SK-N-MC (cell line): ENCODE measurements at regions not wholly inside any gene's neighbourhood (a gene's known extent, or its start where the extent isn't known, plus 50 kb on each side); places are given as distances from the start of the nearest gene placed in this dataset.
"Not testable (repeated sequence)": the region's sequence is repeated elsewhere in the genome, so short reads cannot be mapped to it uniquely, and the experiment has no call there.

Experiments used
- DNase-seq: peaks from one replicate; pipeline ENCODE4 v3.0.0-alpha.2; 2011; ENCODE audit warnings: low read depth, low spot score
- H3K27ac ChIP-seq: fragments of 200-600 bp; sonication (generic); 2 replicates; pipeline ENCODE4 v1.5.1; 2016; ENCODE audit warnings: mixed run types
- H3K36me3 ChIP-seq: fragments of 200-600 bp; sonication (generic); 2 replicates; pipeline ENCODE4 v1.6.1; 2017; ENCODE audit warnings: antibody characterized with exemption, low read length, mixed read lengths; ENCODE audit not compliant: insufficient read depth
- H3K4me3 ChIP-seq: fragments of 200-600 bp; sonication (generic); 2 replicates; pipeline ENCODE4 v1.5.1; 2016
- H3K9ac ChIP-seq: fragments of 200-600 bp; sonication (generic); 2 replicates; pipeline ENCODE4 v1.8.0; 2017; ENCODE audit warnings: mixed run types, mixed read lengths; ENCODE audit not compliant: insufficient read length
- H3K9me3 ChIP-seq: fragments of 200-600 bp; sonication (generic); 2 replicates; pipeline ENCODE4 v1.6.1; 2017; ENCODE audit warnings: low read depth, mild to moderate bottlenecking, antibody characterized with exemption, low read length, moderate library complexity, mixed read lengths
- EZH2 ChIP-seq: fragments of 200-600 bp; sonication (generic); IDR thresholded peaks from one replicate; pipeline ENCODE4 v1.6.1; 2017; ENCODE audit warnings: antibody characterized with exemption
- FOXP2 ChIP-seq: optimal IDR thresholded peaks from 2 replicates; pipeline ENCODE3; 2011; ENCODE audit warnings: mild to moderate bottlenecking, moderate library complexity; ENCODE audit not compliant: insufficient read depth; ENCODE audit errors: extremely low read length, control extremely low read depth
- POLR2AphosphoS5 ChIP-seq: IDR thresholded peaks from 2 replicates; pipeline ENCODE4 v1.6.1; 2012; ENCODE audit warnings: mild to moderate bottlenecking, low read depth, low read length, borderline replicate concordance

DNA sequence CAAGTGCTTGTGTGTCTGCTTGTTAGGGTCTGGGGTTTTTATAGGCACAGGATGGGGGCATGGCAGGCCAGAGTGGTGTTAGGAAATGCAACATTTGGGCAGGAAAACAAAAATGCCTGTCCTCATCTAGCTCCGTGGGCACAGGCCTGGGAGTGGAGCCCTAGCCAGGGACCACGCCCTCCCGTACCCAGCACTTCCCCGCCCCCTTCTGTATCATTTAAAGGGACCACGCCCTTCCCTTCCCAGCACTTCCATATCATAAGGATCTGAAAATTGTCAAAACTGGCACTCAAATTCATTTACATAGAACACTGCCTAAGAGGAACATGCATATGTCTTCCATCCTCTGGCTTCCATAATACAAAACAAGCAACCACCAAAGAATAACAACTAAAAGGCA lies 185.8 kb downstream of the B3GLCT start:
- Histone ChIP-seq H3K9me3 (no peaks in the 10 kb centered on the region), H3K9ac (no peak overlapping the region), H3K27ac (no peak overlapping the region), H3K4me3 (no peak overlapping the region), H3K36me3 (no peaks in the 10 kb centered on the region)
- DNase-seq, result no peak
- TF ChIP-seq FOXP2 (no peak), POLR2AphosphoS5 (no peak), EZH2 (no peak)

DNA sequence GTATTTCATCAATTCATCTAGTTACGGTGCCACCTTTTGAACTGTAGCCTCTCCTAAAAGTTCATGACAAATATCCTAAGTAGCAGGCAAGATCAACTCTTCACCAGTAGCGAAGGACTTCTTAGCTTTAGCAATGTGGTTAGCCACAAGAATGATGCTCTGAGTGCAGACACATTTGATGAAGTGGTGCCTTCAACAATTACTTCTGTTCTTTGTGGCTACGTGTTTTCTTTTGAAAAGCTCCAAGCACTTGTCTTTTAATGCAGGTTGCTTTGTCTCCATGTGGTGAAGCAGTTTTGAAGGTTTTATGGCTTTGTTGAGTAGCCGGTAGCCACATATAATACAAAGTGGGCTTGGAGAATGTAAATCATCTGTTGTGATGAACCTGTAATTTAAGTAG lies 194.7 kb downstream of the B3GLCT start:
- no peak for DNase-seq
- no peak overlapping the region for H3K9ac ChIP-seq
- H3K27ac ChIP-seq, result no peak overlapping the region
- TF ChIP-seq POLR2AphosphoS5 (no peak), EZH2 (no peak), FOXP2 (no peak)
- H3K36me3 ChIP-seq, result no peaks in the 10 kb centered on the region
- H3K4me3 ChIP-seq, result no peak overlapping the region
- H3K9me3 ChIP-seq, result peaks cover 5% of the 10 kb centered on the region; the same call in 1 of the 2 replicates

DNA sequence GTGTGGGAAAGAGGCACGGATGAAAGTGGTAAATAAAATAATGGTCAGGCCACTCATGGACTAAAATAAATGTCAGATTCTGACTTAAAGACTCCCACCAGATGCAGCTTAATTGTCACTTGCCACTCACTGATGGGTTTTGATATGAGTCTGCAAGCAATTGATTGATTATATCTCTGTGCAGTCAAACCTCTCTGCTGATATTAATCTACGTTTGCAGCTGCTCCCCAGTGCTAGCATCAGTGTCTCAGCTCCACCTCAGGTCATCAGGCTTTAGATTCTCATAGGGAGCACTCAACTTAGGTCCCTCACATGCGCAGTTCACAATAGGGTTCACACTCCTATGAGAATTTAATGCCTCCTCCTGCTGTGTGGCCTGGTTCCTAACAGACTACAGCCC lies 195.3 kb downstream of the B3GLCT start:
- no peak overlapping the region for H3K9ac ChIP-seq
- no peaks in the 10 kb centered on the region for H3K36me3 ChIP-seq
- DNase-seq, result no peak
- no peak overlapping the region for H3K27ac ChIP-seq
- H3K9me3 ChIP-seq, result peaks cover 9% of the 10 kb centered on the region; the same call in 1 of the 2 replicates
- TF ChIP-seq POLR2AphosphoS5 (no peak), EZH2 (no peak), FOXP2 (no peak)
- H3K4me3 ChIP-seq, result no peak overlapping the region

DNA sequence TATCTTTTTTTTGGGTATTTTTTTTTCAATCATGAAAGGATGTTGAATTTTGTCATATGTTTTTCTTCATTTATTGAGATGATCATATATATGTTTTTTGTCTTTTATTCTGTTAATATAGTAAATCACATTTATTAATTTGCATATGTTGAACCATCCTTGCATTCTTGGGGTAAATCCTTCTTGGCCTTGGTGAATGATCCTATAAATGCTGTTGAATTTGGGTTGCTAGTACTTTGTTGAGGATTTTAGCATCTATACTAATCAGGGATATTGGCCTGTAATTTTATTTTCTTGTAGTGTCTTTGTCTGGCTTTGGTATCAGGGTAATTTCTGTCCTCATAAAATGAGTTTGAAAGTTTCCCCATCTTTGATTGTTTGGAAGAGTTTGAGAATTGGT lies 199.9 kb downstream of the B3GLCT start:
- Histone ChIP-seq H3K4me3 (no peak overlapping the region), H3K27ac (no peak overlapping the region), H3K36me3 (no peaks in the 10 kb centered on the region), H3K9ac (no peak overlapping the region), H3K9me3 (peaks cover 9% of the 10 kb centered on the region; the same call in 1 of the 2 replicates)
- TF ChIP-seq FOXP2 (no peak), EZH2 (no peak), POLR2AphosphoS5 (no peak)
- no peak for DNase-seq

DNA sequence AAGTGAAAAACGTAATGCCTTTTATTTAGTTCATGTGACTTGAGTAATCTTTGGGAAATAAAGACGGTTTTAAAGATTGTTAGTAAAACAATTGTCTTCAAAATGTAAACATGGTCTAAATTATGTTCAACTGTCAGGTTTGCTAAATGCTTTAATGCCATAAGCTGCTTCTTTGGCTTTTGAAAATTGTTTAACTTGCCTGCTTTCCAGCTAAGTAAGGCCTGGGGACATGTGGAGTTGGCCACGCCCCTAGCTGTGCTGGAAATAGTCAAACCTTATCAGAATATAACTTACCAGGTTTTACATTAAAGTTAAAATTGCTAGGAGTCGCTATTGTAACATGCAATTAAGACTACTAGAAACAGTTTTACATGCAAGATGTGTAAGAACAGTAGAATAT lies 203.9 kb downstream of the B3GLCT start:
- peak overlapping the region; percentile 64 for H3K27ac ChIP-seq
- not testable (repeated sequence) for H3K9me3 ChIP-seq, DNase-seq, H3K36me3 ChIP-seq
- peak overlapping the region; percentile 38 for H3K4me3 ChIP-seq
- peak overlapping the region; percentile 22 for H3K9ac ChIP-seq

DNA sequence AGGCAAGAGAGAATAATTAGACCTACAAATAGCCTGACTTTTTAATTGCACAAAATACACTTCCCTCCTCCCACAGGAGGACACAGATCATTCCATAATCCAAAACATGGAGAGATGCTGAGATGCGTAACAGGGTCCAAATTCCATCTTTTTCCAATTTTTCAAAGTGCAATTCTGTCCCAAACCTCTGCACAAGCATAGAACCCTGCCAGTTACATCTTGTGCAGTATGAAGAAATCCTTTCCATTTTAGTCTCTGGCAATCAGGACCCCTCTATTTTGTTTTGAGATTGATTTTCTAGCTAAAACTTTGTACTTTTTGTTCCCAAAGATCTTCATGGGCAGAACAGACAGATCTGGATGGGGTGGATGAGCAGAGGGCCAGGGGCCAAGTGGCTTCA lies 209.2 kb downstream of the B3GLCT start:
- Histone ChIP-seq H3K36me3 (no peaks in the 10 kb centered on the region), H3K4me3 (no peak overlapping the region)
- TF ChIP-seq FOXP2, result no peak
- no peak for TF ChIP-seq POLR2AphosphoS5
- TF ChIP-seq EZH2, result no peak

DNA sequence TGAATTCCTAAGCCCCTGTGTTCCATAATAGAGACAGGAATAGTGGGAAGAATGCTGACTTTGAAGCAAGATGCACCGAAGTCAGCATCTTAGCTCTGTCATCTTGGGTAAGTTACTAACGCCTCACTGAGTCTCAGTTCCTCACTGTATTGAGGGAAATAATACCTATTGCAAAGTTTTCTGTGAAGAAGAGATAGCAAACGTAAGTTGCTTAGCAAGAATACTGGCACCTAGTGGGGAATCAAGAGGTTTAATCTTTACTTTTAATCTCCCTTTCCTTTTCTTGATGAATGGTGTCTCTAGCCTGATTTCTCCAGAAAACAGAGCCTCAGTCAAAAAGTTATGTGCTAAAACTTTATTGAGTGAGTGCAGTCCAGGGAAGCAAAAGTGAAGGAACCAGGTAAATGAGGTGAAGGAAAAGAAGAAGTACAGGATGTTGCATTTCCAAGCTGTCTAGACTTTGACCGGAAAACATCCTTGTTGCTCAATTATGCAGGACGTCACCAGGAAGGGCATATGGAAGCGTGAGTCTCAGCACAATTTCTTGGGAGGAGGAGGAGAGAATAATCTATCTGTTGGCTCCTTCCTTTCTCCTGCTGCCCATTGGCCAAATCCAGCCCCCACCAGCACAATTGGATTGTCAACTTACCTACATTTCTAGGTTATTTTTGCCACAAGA lies 210.0 kb downstream of the B3GLCT start:
- H3K27ac ChIP-seq, result no peak overlapping the region
- H3K9ac ChIP-seq, result no peak overlapping the region
- H3K4me3 ChIP-seq, result no peak overlapping the region
- no peaks in the 10 kb centered on the region for H3K9me3 ChIP-seq
- H3K36me3 ChIP-seq, result no peaks in the 10 kb centered on the region
- TF ChIP-seq FOXP2, result no peak
- no peak for TF ChIP-seq EZH2
- TF ChIP-seq POLR2AphosphoS5, result no peak
- DNase-seq, result no peak

More for the DNA sequence above, 209.2 kb downstream of the B3GLCT start:
- H3K9ac ChIP-seq, result no peak overlapping the region
- no peak overlapping the region for H3K27ac ChIP-seq
- H3K9me3 ChIP-seq, result no peaks in the 10 kb centered on the region
- no peak for DNase-seq

DNA sequence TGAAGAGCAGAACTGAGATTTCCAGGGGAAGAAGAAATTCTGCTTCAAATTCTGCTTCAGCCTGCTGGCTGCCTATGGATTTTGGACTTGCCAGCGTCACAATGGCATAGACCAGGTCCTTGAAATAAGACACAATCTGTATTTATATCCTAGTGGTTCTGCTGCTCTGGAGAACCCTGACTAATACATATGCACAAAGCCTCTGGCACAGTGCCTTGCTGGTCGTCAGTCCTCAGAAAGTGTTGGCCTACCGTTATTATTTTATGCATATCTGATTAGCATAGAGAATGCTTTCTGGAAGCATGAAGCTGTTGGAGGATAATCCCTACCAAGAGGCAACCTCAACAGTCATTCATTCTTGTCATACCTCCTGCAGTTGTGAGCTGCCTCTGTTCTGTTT lies 213.7 kb downstream of the B3GLCT start:
- Histone ChIP-seq H3K27ac (no peak overlapping the region), H3K36me3 (no peaks in the 10 kb centered on the region), H3K9ac (no peak overlapping the region), H3K4me3 (no peak overlapping the region), H3K9me3 (no peaks in the 10 kb centered on the region)
- DNase-seq, result no peak
- TF ChIP-seq FOXP2, result no peak
- no peak for TF ChIP-seq EZH2
- no peak for TF ChIP-seq POLR2AphosphoS5

DNA sequence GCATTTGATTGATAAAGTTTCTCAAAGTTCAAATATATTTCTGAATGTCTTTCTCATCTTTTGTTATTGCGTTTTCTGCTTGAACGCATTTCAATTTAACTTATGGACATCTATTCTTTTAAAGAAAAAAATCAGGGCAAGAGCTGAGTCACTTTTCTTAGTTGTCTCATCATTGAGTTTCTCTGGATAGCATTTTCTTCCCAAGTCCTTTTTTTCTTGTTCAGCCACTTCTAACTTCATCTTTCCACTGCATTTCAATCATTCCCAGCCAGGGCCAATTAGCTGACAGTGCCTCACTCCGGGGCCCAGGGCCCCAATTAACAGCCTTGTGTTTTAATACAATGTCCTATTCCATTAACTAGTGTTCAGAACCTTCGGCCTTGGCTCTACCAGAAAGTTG lies 216.3 kb downstream of the B3GLCT start:
- no peak for TF ChIP-seq FOXP2
- TF ChIP-seq POLR2AphosphoS5, result no peak
- TF ChIP-seq EZH2, result no peak
- H3K27ac ChIP-seq, result no peak overlapping the region
- H3K9ac ChIP-seq, result no peak overlapping the region
- no peak for DNase-seq
- H3K4me3 ChIP-seq, result no peak overlapping the region
- H3K36me3 ChIP-seq, result no peaks in the 10 kb centered on the region
- H3K9me3 ChIP-seq, result no peaks in the 10 kb centered on the region

DNA sequence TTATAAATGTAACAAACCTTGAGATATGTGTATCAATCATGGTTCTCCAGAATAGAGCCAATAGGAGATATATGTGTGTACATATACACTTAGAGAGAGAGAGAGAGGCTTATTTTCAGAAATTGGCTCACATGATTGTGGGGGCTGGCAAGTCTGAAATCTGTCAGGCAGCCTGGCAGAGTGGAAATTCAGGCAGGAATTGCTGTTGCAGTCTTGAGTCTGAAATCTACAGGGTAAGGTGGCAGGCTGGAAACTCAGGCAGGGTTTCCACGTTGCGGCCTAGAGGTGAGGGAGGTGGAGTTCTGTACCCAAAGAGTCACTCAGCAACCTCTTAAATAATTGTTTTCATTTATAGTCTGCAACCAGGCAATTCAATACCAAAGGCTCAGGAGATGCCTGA lies 218.4 kb downstream of the B3GLCT start:
- no peak overlapping the region for H3K9ac ChIP-seq
- H3K9me3 ChIP-seq, result no peaks in the 10 kb centered on the region
- H3K36me3 ChIP-seq, result no peaks in the 10 kb centered on the region
- no peak overlapping the region for H3K27ac ChIP-seq
- no peak overlapping the region for H3K4me3 ChIP-seq
- TF ChIP-seq POLR2AphosphoS5 (no peak), EZH2 (no peak), FOXP2 (no peak)
- DNase-seq, result no peak
